Neural cell (in vitro differentiated cells): ENCODE measurements at regions not wholly inside any gene's neighbourhood (a gene's known extent, or its start where the extent isn't known, plus 50 kb on each side); places are given as distances from the start of the nearest gene placed in this dataset.

Source experiments
- CTCF ChIP-seq: fragments of 450-650 bp; IDR thresholded peaks from 2 replicates; pipeline ENCODE4 v1.5.1; 2014; ENCODE audit warnings: antibody characterized with exemption, mild to moderate bottlenecking, moderate library complexity; ENCODE audit not compliant: poor library complexity, severe bottlenecking
- EP300 ChIP-seq: fragments of 450-650 bp; conservative IDR thresholded peaks from 2 replicates; pipeline ENCODE4 v1.6.1; 2014; ENCODE audit warnings: antibody characterized with exemption, mild to moderate bottlenecking, moderate library complexity; ENCODE audit not compliant: poor library complexity, severe bottlenecking
- EZH2 ChIP-seq: fragments of 200-600, 300-800 bp; shearing (Covaris generic), sonication (generic); IDR thresholded peaks from 2 replicates; pipeline ENCODE4 v1.6.1; 2014; ENCODE audit warnings: antibody characterized with exemption, low read length, borderline replicate concordance, mild to moderate bottlenecking; ENCODE audit not compliant: insufficient read depth, poor library complexity, severe bottlenecking
- MXI1 ChIP-seq: fragments of 450-650 bp; conservative IDR thresholded peaks from 2 replicates; pipeline ENCODE4 v1.6.1; 2014; ENCODE audit warnings: antibody characterized with exemption, mild to moderate bottlenecking; ENCODE audit not compliant: poor library complexity, severe bottlenecking
- POLR2AphosphoS5 ChIP-seq: IDR thresholded peaks from 2 replicates; pipeline ENCODE4 v1.6.1; 2012
- RAD21 ChIP-seq: fragments of 450-650 bp; conservative IDR thresholded peaks from 2 replicates; pipeline ENCODE4 v1.6.1; 2014; ENCODE audit warnings: antibody characterized with exemption, mild to moderate bottlenecking, moderate library complexity
- SMC3 ChIP-seq: fragments of 450-650 bp; conservative IDR thresholded peaks from 2 replicates; pipeline ENCODE4 v1.6.1; 2014; ENCODE audit warnings: antibody characterized with exemption, mild to moderate bottlenecking, moderate library complexity; ENCODE audit not compliant: poor library complexity
- TAF1 ChIP-seq: IDR thresholded peaks from 2 replicates; pipeline ENCODE4 v1.6.1; 2012; ENCODE audit warnings: low read depth
- TF ChIP-seq, protein P1 (sequence below): IDR thresholded peaks from 2 replicates; pipeline ENCODE4 v1.6.1; 2012; ENCODE audit warnings: borderline replicate concordance

DNA sequence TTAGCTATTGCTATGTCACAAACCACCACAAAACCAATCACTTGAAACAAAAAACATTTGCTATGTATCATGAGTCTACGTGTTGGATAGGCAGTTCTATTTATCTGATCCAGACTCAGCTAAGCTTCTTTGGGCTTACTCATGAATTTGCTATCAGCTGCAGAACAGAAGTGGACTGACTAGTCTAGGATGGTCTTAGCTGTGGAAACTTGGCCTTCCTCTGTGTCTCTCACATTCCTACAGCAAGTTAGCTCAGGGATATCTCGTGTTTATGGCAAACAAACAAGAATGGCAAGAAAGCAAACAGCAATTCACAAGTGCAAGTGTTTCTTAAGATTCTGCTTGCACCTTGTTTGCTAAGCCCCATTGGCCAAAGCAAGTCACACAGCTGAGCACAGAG lies 288.0 kb upstream of the TNP1 start:
- TF ChIP-seq CTCF (no peak), POLR2AphosphoS5 (no peak), RAD21 (no peak), EZH2 (no peak), EP300 (no peak), TAF1 (no peak), MXI1 (no peak), SMC3 (no peak)
- TF ChIP-seq, protein P1, sequence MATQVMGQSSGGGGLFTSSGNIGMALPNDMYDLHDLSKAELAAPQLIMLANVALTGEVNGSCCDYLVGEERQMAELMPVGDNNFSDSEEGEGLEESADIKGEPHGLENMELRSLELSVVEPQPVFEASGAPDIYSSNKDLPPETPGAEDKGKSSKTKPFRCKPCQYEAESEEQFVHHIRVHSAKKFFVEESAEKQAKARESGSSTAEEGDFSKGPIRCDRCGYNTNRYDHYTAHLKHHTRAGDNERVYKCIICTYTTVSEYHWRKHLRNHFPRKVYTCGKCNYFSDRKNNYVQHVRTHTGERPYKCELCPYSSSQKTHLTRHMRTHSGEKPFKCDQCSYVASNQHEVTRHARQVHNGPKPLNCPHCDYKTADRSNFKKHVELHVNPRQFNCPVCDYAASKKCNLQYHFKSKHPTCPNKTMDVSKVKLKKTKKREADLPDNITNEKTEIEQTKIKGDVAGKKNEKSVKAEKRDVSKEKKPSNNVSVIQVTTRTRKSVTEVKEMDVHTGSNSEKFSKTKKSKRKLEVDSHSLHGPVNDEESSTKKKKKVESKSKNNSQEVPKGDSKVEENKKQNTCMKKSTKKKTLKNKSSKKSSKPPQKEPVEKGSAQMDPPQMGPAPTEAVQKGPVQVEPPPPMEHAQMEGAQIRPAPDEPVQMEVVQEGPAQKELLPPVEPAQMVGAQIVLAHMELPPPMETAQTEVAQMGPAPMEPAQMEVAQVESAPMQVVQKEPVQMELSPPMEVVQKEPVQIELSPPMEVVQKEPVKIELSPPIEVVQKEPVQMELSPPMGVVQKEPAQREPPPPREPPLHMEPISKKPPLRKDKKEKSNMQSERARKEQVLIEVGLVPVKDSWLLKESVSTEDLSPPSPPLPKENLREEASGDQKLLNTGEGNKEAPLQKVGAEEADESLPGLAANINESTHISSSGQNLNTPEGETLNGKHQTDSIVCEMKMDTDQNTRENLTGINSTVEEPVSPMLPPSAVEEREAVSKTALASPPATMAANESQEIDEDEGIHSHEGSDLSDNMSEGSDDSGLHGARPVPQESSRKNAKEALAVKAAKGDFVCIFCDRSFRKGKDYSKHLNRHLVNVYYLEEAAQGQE: no peak
